ENCODE measurements at regions not wholly inside any gene's neighbourhood (a gene's known extent, or its start where the extent isn't known, plus 50 kb on each side); places are given as distances from the start of the nearest gene placed in this dataset.

DNA sequence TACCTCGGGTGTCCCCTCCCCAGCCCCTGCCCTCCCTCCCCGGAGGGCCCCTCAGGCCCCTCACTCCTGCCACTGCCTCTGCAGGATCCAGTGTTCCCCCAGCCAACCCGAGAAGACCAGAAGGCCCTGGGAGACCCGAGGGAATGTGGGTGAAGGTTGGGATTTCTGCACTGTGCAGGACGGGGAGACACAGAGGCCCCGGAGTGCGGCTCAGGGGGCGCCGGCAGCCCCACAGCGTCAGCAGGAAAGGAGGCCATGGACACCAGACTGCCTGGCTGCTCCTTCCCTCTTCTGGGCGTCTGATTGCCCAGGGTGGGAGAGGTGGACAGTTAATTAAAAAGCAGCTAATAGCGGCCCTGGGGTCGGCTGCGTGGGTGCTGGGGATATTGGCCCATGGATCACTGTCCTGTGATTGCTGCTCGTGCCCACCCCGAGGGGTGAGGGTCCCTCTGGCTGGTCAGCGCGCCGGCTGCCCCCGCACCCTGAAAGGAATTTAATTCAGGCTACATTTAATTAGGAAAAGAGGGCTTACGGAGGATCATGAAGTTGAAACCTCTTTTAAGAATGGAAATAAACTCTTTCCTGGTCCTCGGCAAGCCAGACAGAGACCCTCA lies 57.8 kb upstream of the NKX1-1 start:
- no peak for TF ChIP-seq EZH2 (IDR thresholded peaks at IDR 0.05; ENCODE audit: borderline replicate concordance, insufficient read depth, low read depth, low read length, poor library complexity, severe bottlenecking)
- TF ChIP-seq, protein P1, sequence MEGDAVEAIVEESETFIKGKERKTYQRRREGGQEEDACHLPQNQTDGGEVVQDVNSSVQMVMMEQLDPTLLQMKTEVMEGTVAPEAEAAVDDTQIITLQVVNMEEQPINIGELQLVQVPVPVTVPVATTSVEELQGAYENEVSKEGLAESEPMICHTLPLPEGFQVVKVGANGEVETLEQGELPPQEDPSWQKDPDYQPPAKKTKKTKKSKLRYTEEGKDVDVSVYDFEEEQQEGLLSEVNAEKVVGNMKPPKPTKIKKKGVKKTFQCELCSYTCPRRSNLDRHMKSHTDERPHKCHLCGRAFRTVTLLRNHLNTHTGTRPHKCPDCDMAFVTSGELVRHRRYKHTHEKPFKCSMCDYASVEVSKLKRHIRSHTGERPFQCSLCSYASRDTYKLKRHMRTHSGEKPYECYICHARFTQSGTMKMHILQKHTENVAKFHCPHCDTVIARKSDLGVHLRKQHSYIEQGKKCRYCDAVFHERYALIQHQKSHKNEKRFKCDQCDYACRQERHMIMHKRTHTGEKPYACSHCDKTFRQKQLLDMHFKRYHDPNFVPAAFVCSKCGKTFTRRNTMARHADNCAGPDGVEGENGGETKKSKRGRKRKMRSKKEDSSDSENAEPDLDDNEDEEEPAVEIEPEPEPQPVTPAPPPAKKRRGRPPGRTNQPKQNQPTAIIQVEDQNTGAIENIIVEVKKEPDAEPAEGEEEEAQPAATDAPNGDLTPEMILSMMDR (IDR thresholded peaks at IDR 0.05): no peak
